ENCODE measurements at regions not wholly inside any gene's neighbourhood (a gene's known extent, or its start where the extent isn't known, plus 50 kb on each side); places are given as distances from the start of the nearest gene placed in this dataset.

- DNase-seq (ENCODE audit: extremely low spot score, insufficient read length, low read depth) (no peak), FAIRE-seq (no peak)
Measured at GRCh38 chr1:184299796-184300195, 87.0 kb upstream of the C1orf21 start.

- DNase-seq (ENCODE audit: extremely low spot score, insufficient read length, low read depth) (no peak), FAIRE-seq (no peak)
Measured at GRCh38 chr1:184300446-184300845, 86.4 kb upstream of the C1orf21 start.

GRCh38 chr1:184301227-184301626 is 85.6 kb upstream of the C1orf21 start:
- DNase-seq (ENCODE audit: extremely low spot score, insufficient read length, low read depth) (no peak), FAIRE-seq (no peak)

GRCh38 chr1:184302346-184302745 is 84.5 kb upstream of the C1orf21 start:
- DNase-seq (ENCODE audit: extremely low spot score, insufficient read length, low read depth), result no peak
- no peak for FAIRE-seq

- DNase-seq (ENCODE audit: extremely low spot score, insufficient read length, low read depth) (no peak), FAIRE-seq (no peak)
Measured at GRCh38 chr1:184310157-184310819, 76.5 kb upstream of the C1orf21 start.

- DNase-seq (ENCODE audit: extremely low spot score, insufficient read length, low read depth) (no peak), FAIRE-seq (no peak)
Measured at GRCh38 chr1:184311580-184311979, 75.2 kb upstream of the C1orf21 start.

- DNase-seq (ENCODE audit: extremely low spot score, insufficient read length, low read depth) (no peak), FAIRE-seq (no peak)
Measured at GRCh38 chr1:184315254-184315653, 71.6 kb upstream of the C1orf21 start.

- FAIRE-seq, result no peak
Measured at GRCh38 chr1:184319879-184320278, 67.0 kb upstream of the C1orf21 start.

GRCh38 chr1:184322253-184322652 is 64.6 kb upstream of the C1orf21 start:
- DNase-seq (ENCODE audit: extremely low spot score, insufficient read length, low read depth) (no peak), FAIRE-seq (no peak)

More at GRCh38 chr1:184319879-184320278, 67.0 kb upstream of the C1orf21 start:
- DNase-seq (ENCODE audit: extremely low spot score, insufficient read length, low read depth), result no peak

- DNase-seq (ENCODE audit: extremely low spot score, insufficient read length, low read depth) (no peak), FAIRE-seq (no peak)
Measured at GRCh38 chr1:184324972-184325371, 61.9 kb upstream of the C1orf21 start.

- FAIRE-seq (no peak), DNase-seq (ENCODE audit: extremely low spot score, insufficient read length, low read depth) (no peak)
Measured at GRCh38 chr1:184326278-184326677, 60.6 kb upstream of the C1orf21 start.

- DNase-seq (ENCODE audit: extremely low spot score, insufficient read length, low read depth) (no peak), FAIRE-seq (no peak)
Measured at GRCh38 chr1:184329245-184329953, 57.4 kb upstream of the C1orf21 start.

- FAIRE-seq, result no peak
- no peak for DNase-seq (ENCODE audit: extremely low spot score, insufficient read length, low read depth)
Measured at GRCh38 chr1:184329962-184330868, 56.6 kb upstream of the C1orf21 start.

- FAIRE-seq (no peak), DNase-seq (ENCODE audit: extremely low spot score, insufficient read length, low read depth) (no peak)
Measured at GRCh38 chr1:184330875-184331274, 56.0 kb upstream of the C1orf21 start.

Data from GM18507 (cell line).